Breast epithelium (tissue), 4 donors: ENCODE measurements at regions not wholly inside any gene's neighbourhood (a gene's known extent, or its start where the extent isn't known, plus 50 kb on each side); places are given as distances from the start of the nearest gene placed in this dataset.

ENCODE experiments used
- DNase-seq, 2 donors: peaks; one replicate each; pipeline ENCODE4 v3.0.0-alpha.2; 2019; ENCODE audit warnings: low spot score in 2 of 2
- H3K27ac ChIP-seq, 2 donors: fragments of 200-600 bp; sonication (generic) in 1 of 2; one replicate each; pipeline ENCODE4 v1.5.1; 2016 to 2019; ENCODE audit warnings: mild to moderate bottlenecking in 1 of 2
- H3K27me3 ChIP-seq, 2 donors: fragments of 200-600 bp; sonication (generic) in 1 of 2; one replicate each; pipeline versions ENCODE4 v1.5.1 to v1.6.0; 2017 to 2019; ENCODE audit warnings: control low read depth in 1 of 2, mild to moderate bottlenecking in 1 of 2
- H3K36me3 ChIP-seq: fragments of 200-600 bp; one replicate; pipeline ENCODE4 v1.5.1; 2019
- H3K4me1 ChIP-seq, 2 donors: fragments of 200-600 bp; sonication (generic); one replicate each; pipeline ENCODE4 v1.5.1; 2016 to 2019; ENCODE audit warnings: control low read depth in 1 of 2
- H3K4me3 ChIP-seq, 3 donors: fragments of 200-600 bp; sonication (generic); 1 replicate in 2 of 3; 2 replicates in 1 of 3; pipeline ENCODE4 v1.5.1; 2016 to 2019; ENCODE audit warnings: mild to moderate bottlenecking in 3 of 3, moderate library complexity in 2 of 3
- H3K9me3 ChIP-seq, 2 donors: fragments of 200-600 bp; sonication (generic) in 1 of 2; one replicate each; pipeline ENCODE4 v1.5.1; 2016 to 2019; ENCODE audit warnings: control low read depth in 1 of 2
- CTCF ChIP-seq, 3 donors: fragments of 450-650 bp; IDR thresholded peaks; one replicate each; pipeline ENCODE4 v1.5.1; 2016 to 2017; ENCODE audit warnings: antibody characterized with exemption in 3 of 3, mild to moderate bottlenecking in 3 of 3, moderate library complexity in 3 of 3
- POLR2A ChIP-seq: fragments of 450-650 bp; IDR thresholded peaks from one replicate; pipeline ENCODE4 v1.6.1; 2016; ENCODE audit warnings: antibody characterized with exemption, mild to moderate bottlenecking, moderate library complexity
- POLR2AphosphoS5 ChIP-seq, 3 donors: sonication (generic); formaldehyde crosslinking; IDR thresholded peaks; one replicate each; pipeline ENCODE4 v1.6.1; 2017; ENCODE audit warnings: antibody characterized with exemption in 3 of 3
- intact Hi-C: fragments of 100-400 bp; cut with DNase I; formaldehyde crosslinking; loops from one replicate; pipeline ENCODE4 v1.15.1; 2023; ENCODE audit warnings: low total_unique reads

GRCh38 chr10:109261231-109261630 is 662.1 kb downstream of the XPNPEP1 start:
- Histone ChIP-seq H3K27ac (no peak overlapping the region), H3K4me1 (no peaks in the 10 kb centered on the region), H3K36me3 (no peaks in the 10 kb centered on the region), H3K27me3 (no peaks in the 10 kb centered on the region), H3K4me3 (no peak overlapping the region), H3K9me3 (peaks cover 6 to 7% of the 10 kb centered on the region in 2 donors)
- TF ChIP-seq CTCF (IDR thresholded peaks at IDR 0.05) = no peak
- TF ChIP-seq POLR2A = no peak
- no peak for TF ChIP-seq POLR2AphosphoS5 (IDR thresholded peaks at IDR 0.05)
- DNase-seq = no peak
- intact Hi-C loops = no loop called here

- no peaks in the 10 kb centered on the region for H3K36me3 ChIP-seq
- intact Hi-C loops = no loop called here
- no peak for TF ChIP-seq POLR2AphosphoS5 (IDR thresholded peaks at IDR 0.05)
- no peak for TF ChIP-seq POLR2A
- no peak for TF ChIP-seq CTCF (IDR thresholded peaks at IDR 0.05)
- no peak overlapping the region for H3K27ac ChIP-seq
- no peaks in the 10 kb centered on the region for H3K4me1 ChIP-seq
- DNase-seq = no peak
- H3K4me3 ChIP-seq = no peak overlapping the region
- no peaks in the 10 kb centered on the region for H3K27me3 ChIP-seq
- H3K9me3 ChIP-seq = peaks cover 6 to 7% of the 10 kb centered on the region in 2 donors
Measured at GRCh38 chr10:109259293-109259692, 664.0 kb downstream of the XPNPEP1 start.

- H3K27ac ChIP-seq = no peak overlapping the region
- H3K36me3 ChIP-seq = no peaks in the 10 kb centered on the region
- H3K4me1 ChIP-seq = no peaks in the 10 kb centered on the region
- no peaks in the 10 kb centered on the region for H3K9me3 ChIP-seq
- no peak overlapping the region for H3K4me3 ChIP-seq
- intact Hi-C loops = no loop called here
- H3K27me3 ChIP-seq = no peaks in the 10 kb centered on the region
- no peak for TF ChIP-seq POLR2AphosphoS5 (IDR thresholded peaks at IDR 0.05)
- no peak for TF ChIP-seq POLR2A
- TF ChIP-seq CTCF (IDR thresholded peaks at IDR 0.05) = no peak
- no peak for DNase-seq
Measured at GRCh38 chr10:109253306-109253705, 670.0 kb downstream of the XPNPEP1 start.

- H3K4me3 ChIP-seq = no peak overlapping the region
- no peak for DNase-seq
- H3K9me3 ChIP-seq = no peaks in the 10 kb centered on the region
- intact Hi-C loops = no loop called here
- H3K27ac ChIP-seq = no peak overlapping the region
- no peaks in the 10 kb centered on the region for H3K27me3 ChIP-seq
- TF ChIP-seq CTCF (IDR thresholded peaks at IDR 0.05) (no peak), POLR2A (no peak), POLR2AphosphoS5 (IDR thresholded peaks at IDR 0.05) (no peak)
- no peaks in the 10 kb centered on the region for H3K4me1 ChIP-seq
- H3K36me3 ChIP-seq = no peaks in the 10 kb centered on the region
Measured at GRCh38 chr10:109250152-109250551, 673.2 kb downstream of the XPNPEP1 start.

- intact Hi-C loops = no loop called here
- no peak overlapping the region for H3K27ac ChIP-seq
- no peak for TF ChIP-seq POLR2AphosphoS5 (IDR thresholded peaks at IDR 0.05)
- TF ChIP-seq CTCF (IDR thresholded peaks at IDR 0.05) = no peak
- TF ChIP-seq POLR2A = no peak
- H3K4me1 ChIP-seq = no peaks in the 10 kb centered on the region
- H3K4me3 ChIP-seq = no peak overlapping the region
- no peaks in the 10 kb centered on the region for H3K36me3 ChIP-seq
- H3K9me3 ChIP-seq = no peaks in the 10 kb centered on the region
- no peaks in the 10 kb centered on the region for H3K27me3 ChIP-seq
- DNase-seq = no peak
Measured at GRCh38 chr10:109247814-109248213, 675.5 kb downstream of the XPNPEP1 start.
